ENCODE measurements at regions not wholly inside any gene's neighbourhood (a gene's known extent, or its start where the extent isn't known, plus 50 kb on each side); places are given as distances from the start of the nearest gene placed in this dataset.

- dilution Hi-C loops (cut with MboI; ENCODE audit: extremely low pct_ligation_motif_present, low sequenced_read_pairs) (no loop called here), intact Hi-C loops (cut with micrococcal nuclease) (no loop called here)
- DNase-seq (ENCODE audit: low read depth, low spot score) = no peak
- Histone ChIP-seq H3K4me2 (ENCODE audit: insufficient read depth, low read length) (no peak overlapping the region), H3K4me1 (ENCODE audit: control insufficient read depth, extremely low read depth, insufficient read depth, low read length) (no peaks in the 10 kb centered on the region), H3K79me2 (ENCODE audit: control insufficient read depth, insufficient read depth, low read length) (no peaks in the 10 kb centered on the region), H3K9me1 (replicated peaks; ENCODE audit: control insufficient read depth, extremely low read depth, insufficient read depth, low read length) (no peaks in the 10 kb centered on the region), H3K4me3 (replicated peaks in 1 of 3; ENCODE audit: insufficient read depth in 1 of 3, low read depth in 1 of 3, low read length in 3 of 3) (no peak overlapping the region), H3K9me3 (replicated peaks; ENCODE audit: control insufficient read depth, insufficient read depth, low read length) (no peaks in the 10 kb centered on the region), H3K27me3 (ENCODE audit: control insufficient read depth in 2 of 2, insufficient read depth in 2 of 2, low read length in 2 of 2) (no peaks in the 10 kb centered on the region), H3K36me3 (ENCODE audit: control insufficient read depth in 2 of 2, extremely low read depth in 1 of 2, insufficient read depth in 2 of 2, low read length in 2 of 2) (no peaks in the 10 kb centered on the region), H2AFZ (ENCODE audit: low read depth, low read length) (no peak overlapping the region), H4K20me1 (replicated peaks; ENCODE audit: control insufficient read depth, extremely low read depth, insufficient read depth, low read length) (no peaks in the 10 kb centered on the region), H3K9ac (replicated peaks; ENCODE audit: extremely low read depth, insufficient read depth, low read length) (no peak overlapping the region), H3K27ac (ENCODE audit: insufficient read depth, low read depth, low read length) (no peak overlapping the region)
- CTCF ChIA-PET = no interaction called here
- no peak for FAIRE-seq
- no TSS peak for BruUV-seq (replicated peaks)
- TF ChIP-seq MYC (IDR thresholded peaks at IDR 0.05; ENCODE audit: low read depth, low read length) = no peak
- no peak for TF ChIP-seq FOS (IDR thresholded peaks at IDR 0.05; ENCODE audit: borderline replicate concordance, insufficient read depth, low read length)
- no peak for TF ChIP-seq MAX (IDR thresholded peaks at IDR 0.05; ENCODE audit: insufficient read depth, insufficient read length)
- no peak for TF ChIP-seq POLR2AphosphoS5 (IDR thresholded peaks at IDR 0.05; ENCODE audit: insufficient read depth, low read depth, low read length)
- TF ChIP-seq EZH2 (IDR thresholded peaks at IDR 0.05; ENCODE audit: borderline replicate concordance, low read depth, low read length, severe bottlenecking) = no peak
- TF ChIP-seq GATA2 (IDR thresholded peaks at IDR 0.05; ENCODE audit: insufficient read depth, insufficient read length, low read depth, low read length) = no peak
- TF ChIP-seq CTCF (IDR thresholded peaks at IDR 0.05; ENCODE audit: extremely low read depth in 1 of 2, insufficient read depth in 1 of 2, low read depth in 1 of 2, low read length in 2 of 2) = no peak
- TF ChIP-seq POLR2A (IDR thresholded peaks at IDR 0.05; ENCODE audit: low read depth, low read length) = no peak
- no peak for TF ChIP-seq JUN (IDR thresholded peaks at IDR 0.05; ENCODE audit: borderline replicate concordance, insufficient read depth, insufficient read length, low read depth)
- POLR2A ChIA-PET = no interaction called here
These were observed 103.1 kb upstream of the PPM1H start for GRCh38 chr12:63037746-63038712.

All from endothelial cell of umbilical vein (primary cell).